Parathyroid adenoma (tissue), 2 donors: ENCODE measurements at regions not wholly inside any gene's neighbourhood (a gene's known extent, or its start where the extent isn't known, plus 50 kb on each side); places are given as distances from the start of the nearest gene placed in this dataset.

ENCODE experiments used
- H2AFZ ChIP-seq: fragments of 300-600 bp; sonication (generic); one replicate; pipeline ENCODE4 v1.7.0; 2017; ENCODE audit warnings: antibody characterized with exemption, mild to moderate bottlenecking
- H3K27ac ChIP-seq: fragments of 300-600 bp; sonication (generic); one replicate; pipeline ENCODE4 v1.7.0; 2017
- H3K27me3 ChIP-seq: fragments of 300-600 bp; sonication (generic); one replicate; pipeline ENCODE4 v1.7.0; 2017; ENCODE audit warnings: low read length; ENCODE audit not compliant: control insufficient read depth, insufficient read depth
- H3K36me3 ChIP-seq: fragments of 300-600 bp; sonication (generic); one replicate; pipeline ENCODE4 v1.7.0; 2017; ENCODE audit warnings: low read length; ENCODE audit not compliant: control insufficient read depth, insufficient read depth
- H3K4me1 ChIP-seq: fragments of 300-600 bp; sonication (generic); one replicate; pipeline ENCODE4 v1.7.0; 2017; ENCODE audit warnings: control low read depth
- H3K4me2 ChIP-seq: fragments of 300-600 bp; sonication (generic); one replicate; pipeline ENCODE4 v1.7.0; 2017; ENCODE audit warnings: low read length
- H3K4me3 ChIP-seq: fragments of 300-600 bp; sonication (generic); one replicate; pipeline ENCODE4 v1.7.0; 2017; ENCODE audit warnings: low read depth, low read length
- H3K79me2 ChIP-seq: fragments of 300-600 bp; sonication (generic); one replicate; pipeline ENCODE4 v1.7.0; 2017; ENCODE audit warnings: control low read depth
- H3K9ac ChIP-seq: fragments of 300-600 bp; sonication (generic); one replicate; pipeline ENCODE4 v1.7.0; 2017; ENCODE audit warnings: mild to moderate bottlenecking
- H3K9me3 ChIP-seq: fragments of 300-600 bp; sonication (generic); one replicate; pipeline ENCODE4 v1.7.0; 2017; ENCODE audit warnings: low read length; ENCODE audit not compliant: control insufficient read depth
- TF ChIP-seq, protein P1 (sequence below): fragments of 300-600 bp; sonication (generic); IDR thresholded peaks from one replicate; pipeline ENCODE4 v1.7.0; 2017; ENCODE audit warnings: antibody characterized with exemption, mild to moderate bottlenecking
- donor health status: primary hyperparathyroidism.

DNA sequence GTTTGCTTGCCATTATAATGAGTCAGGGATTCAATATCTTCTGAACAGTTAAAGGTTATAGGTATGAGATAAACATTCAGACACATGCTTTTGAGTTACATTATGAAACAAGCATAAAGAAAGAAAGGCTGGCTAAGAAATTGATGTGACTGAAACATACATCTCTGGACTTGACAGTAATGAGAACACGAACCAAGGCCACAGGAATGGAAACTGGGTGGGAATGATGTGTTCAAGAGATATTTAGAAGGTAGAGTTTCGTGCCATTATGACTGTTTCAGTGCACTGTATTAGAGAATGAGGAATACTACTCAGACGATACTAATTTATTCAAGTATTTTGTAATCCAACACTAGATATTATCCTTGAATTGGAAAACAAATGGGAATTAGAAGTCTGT lies 332.1 kb upstream of the MAGI2 start:
- no peak overlapping the region for H3K4me2 ChIP-seq
- H3K9me3 ChIP-seq, result no peaks in the 10 kb centered on the region
- H3K9ac ChIP-seq, result no peak overlapping the region
- TF ChIP-seq, protein P1, sequence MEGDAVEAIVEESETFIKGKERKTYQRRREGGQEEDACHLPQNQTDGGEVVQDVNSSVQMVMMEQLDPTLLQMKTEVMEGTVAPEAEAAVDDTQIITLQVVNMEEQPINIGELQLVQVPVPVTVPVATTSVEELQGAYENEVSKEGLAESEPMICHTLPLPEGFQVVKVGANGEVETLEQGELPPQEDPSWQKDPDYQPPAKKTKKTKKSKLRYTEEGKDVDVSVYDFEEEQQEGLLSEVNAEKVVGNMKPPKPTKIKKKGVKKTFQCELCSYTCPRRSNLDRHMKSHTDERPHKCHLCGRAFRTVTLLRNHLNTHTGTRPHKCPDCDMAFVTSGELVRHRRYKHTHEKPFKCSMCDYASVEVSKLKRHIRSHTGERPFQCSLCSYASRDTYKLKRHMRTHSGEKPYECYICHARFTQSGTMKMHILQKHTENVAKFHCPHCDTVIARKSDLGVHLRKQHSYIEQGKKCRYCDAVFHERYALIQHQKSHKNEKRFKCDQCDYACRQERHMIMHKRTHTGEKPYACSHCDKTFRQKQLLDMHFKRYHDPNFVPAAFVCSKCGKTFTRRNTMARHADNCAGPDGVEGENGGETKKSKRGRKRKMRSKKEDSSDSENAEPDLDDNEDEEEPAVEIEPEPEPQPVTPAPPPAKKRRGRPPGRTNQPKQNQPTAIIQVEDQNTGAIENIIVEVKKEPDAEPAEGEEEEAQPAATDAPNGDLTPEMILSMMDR, result no peak
- H2AFZ ChIP-seq, result no peak overlapping the region
- no peak overlapping the region for H3K27ac ChIP-seq
- H3K4me3 ChIP-seq, result no peak overlapping the region
- no peaks in the 10 kb centered on the region for H3K36me3 ChIP-seq
- no peaks in the 10 kb centered on the region for H3K27me3 ChIP-seq
- H3K4me1 ChIP-seq, result no peaks in the 10 kb centered on the region
- no peaks in the 10 kb centered on the region for H3K79me2 ChIP-seq

- H3K36me3 ChIP-seq, result no peaks in the 10 kb centered on the region
- H3K9ac ChIP-seq, result no peak overlapping the region
- no peak overlapping the region for H3K4me3 ChIP-seq
- H3K9me3 ChIP-seq, result no peaks in the 10 kb centered on the region
- no peak overlapping the region for H2AFZ ChIP-seq
- TF ChIP-seq, protein P1, result no peak
- no peak overlapping the region for H3K27ac ChIP-seq
- H3K79me2 ChIP-seq, result no peaks in the 10 kb centered on the region
- H3K4me1 ChIP-seq, result no peaks in the 10 kb centered on the region
- no peak overlapping the region for H3K4me2 ChIP-seq
- no peaks in the 10 kb centered on the region for H3K27me3 ChIP-seq
Observed at GRCh38 chr7:79782906-79783305, 329.4 kb upstream of the MAGI2 start.

DNA sequence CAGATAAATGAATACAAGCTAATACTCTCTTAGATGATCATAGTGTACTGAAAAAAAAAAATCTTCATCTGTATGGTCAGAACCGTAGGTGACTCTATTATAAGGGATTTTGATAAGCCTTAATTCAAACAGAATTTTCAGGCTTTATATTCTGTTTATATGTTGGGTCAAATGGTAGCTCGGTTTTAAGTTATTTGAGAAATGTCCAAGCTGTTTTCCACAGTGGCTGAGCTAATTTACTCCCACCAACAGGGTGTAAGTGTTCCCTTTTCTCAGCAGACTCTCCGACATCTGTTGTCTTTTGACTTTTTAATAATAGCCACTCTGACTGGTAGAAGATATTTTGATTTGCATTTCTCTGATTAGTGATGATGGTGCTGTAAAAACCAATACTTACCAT lies 328.8 kb upstream of the MAGI2 start:
- Histone ChIP-seq H3K4me2 (no peak overlapping the region), H3K4me3 (no peak overlapping the region), H3K27me3 (no peaks in the 10 kb centered on the region), H3K36me3 (no peaks in the 10 kb centered on the region), H2AFZ (no peak overlapping the region), H3K79me2 (no peaks in the 10 kb centered on the region), H3K27ac (no peak overlapping the region), H3K9ac (no peak overlapping the region), H3K9me3 (no peaks in the 10 kb centered on the region), H3K4me1 (no peaks in the 10 kb centered on the region)
- TF ChIP-seq, protein P1, result no peak

- TF ChIP-seq, protein P1, result no peak
- Histone ChIP-seq H3K9me3 (no peaks in the 10 kb centered on the region), H3K27me3 (no peaks in the 10 kb centered on the region)
Observed at GRCh38 chr7:79781716-79782115, 328.2 kb upstream of the MAGI2 start.

More at GRCh38 chr7:79781716-79782115, 328.2 kb upstream of the MAGI2 start:
- H3K4me2 ChIP-seq, result no peak overlapping the region
- no peak overlapping the region for H3K27ac ChIP-seq
- no peak overlapping the region for H3K9ac ChIP-seq
- H3K79me2 ChIP-seq, result no peaks in the 10 kb centered on the region
- H3K4me3 ChIP-seq, result no peak overlapping the region
- no peak overlapping the region for H2AFZ ChIP-seq
- H3K36me3 ChIP-seq, result no peaks in the 10 kb centered on the region
- no peaks in the 10 kb centered on the region for H3K4me1 ChIP-seq
